ENCODE measurements at regions not wholly inside any gene's neighbourhood (a gene's known extent, or its start where the extent isn't known, plus 50 kb on each side); places are given as distances from the start of the nearest gene placed in this dataset.

DNA sequence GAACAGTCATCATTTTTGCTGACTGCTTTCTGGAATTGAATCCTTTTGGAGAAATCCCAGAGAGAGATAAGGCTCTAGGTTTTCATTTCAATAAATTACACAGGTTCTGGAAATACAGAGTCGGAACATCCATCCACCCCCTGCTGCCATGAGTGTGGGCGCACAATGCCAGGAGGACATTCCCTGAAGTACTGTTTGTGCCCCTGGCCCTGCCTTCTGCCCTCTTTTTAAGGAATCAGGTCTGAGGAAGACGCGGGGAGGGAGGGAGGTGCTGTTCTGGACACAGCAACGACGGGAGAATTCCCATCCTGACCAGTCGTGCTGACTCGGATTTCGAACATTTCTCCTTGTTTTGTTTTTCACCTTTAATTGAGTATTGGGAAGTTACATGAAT lies 69.0 kb downstream of the SEC61G start:
- DNase-seq (ENCODE audit: low read depth, low spot score) = no peak
- POLR2A ChIA-PET = no interaction called here
- WGBS (ENCODE audit: insufficient coverage, insufficient replicate concordance, low lambda C conversion rate, missing lambda C conversion rate) = 57% methylated on average over 9 of the region's 9 CpGs
- ATAC-seq = no peak
- Histone ChIP-seq H4K20me1 (ENCODE audit: control insufficient read depth, insufficient read depth) (no peaks in the 10 kb centered on the region), H3K79me2 (ENCODE audit: control insufficient read depth, insufficient read depth, low read length) (no peaks in the 10 kb centered on the region), H3K27me3 (replicated peaks in 1 of 2; ENCODE audit: control insufficient read depth in 2 of 2, insufficient read depth in 2 of 2, low read length in 1 of 2) (no peaks in the 10 kb centered on the region), H3K9me3 (replicated peaks; ENCODE audit: control insufficient read depth, insufficient read depth, low read length) (no peaks in the 10 kb centered on the region), H3K36me3 (ENCODE audit: control insufficient read depth in 2 of 2, insufficient read depth in 2 of 2, low read length in 1 of 2) (no peaks in the 10 kb centered on the region), H3K4me1 (ENCODE audit: control insufficient read depth, insufficient read depth, low read length) (no peaks in the 10 kb centered on the region), H2AFZ (ENCODE audit: control insufficient read depth, low read depth, low read length) (no peak overlapping the region), H3K27ac (ENCODE audit: control insufficient read depth, insufficient read depth) (no peak overlapping the region), H3K9ac (ENCODE audit: control insufficient read depth, insufficient read depth, low read length) (no peak overlapping the region), H3K4me3 (no peak overlapping the region), H3K4me2 (ENCODE audit: control insufficient read depth, insufficient read depth) (no peak overlapping the region)
- SMC1A ChIA-PET (ENCODE audit: uncharacterized antibody, unreplicated experiment) = interaction anchor here (0.9 kb wide), 1 partner anchor 12 kb away, joined by 3 read pairs; no protein-coding TSS in a partner anchor
- BruUV-seq (replicated peaks) = no TSS peak
- CTCF ChIA-PET = no interaction called here
- no peak for FAIRE-seq
- RAD21 ChIA-PET (ENCODE audit: unreplicated experiment) = no interaction called here
- in situ Hi-C loops (cut with MboI) (no loop called here), intact Hi-C loops (cut with micrococcal nuclease; ENCODE audit: unreplicated experiment) (no loop called here)
- TF ChIP-seq MEF2B (IDR thresholded peaks at IDR 0.05; ENCODE audit: partially characterized antibody, poor library complexity, severe bottlenecking) (no peak), IKZF1 (conservative IDR thresholded peaks at IDR 0.05) (no peak), BHLHE40 (IDR thresholded peaks at IDR 0.05; ENCODE audit: borderline replicate concordance in 1 of 2, low read depth in 2 of 2, low read length in 1 of 2) (no peak), CBX3 (IDR thresholded peaks at IDR 0.05; ENCODE audit: borderline replicate concordance, low read depth) (no peak), IRF5 (IDR thresholded peaks at IDR 0.05; ENCODE audit: borderline replicate concordance) (no peak), ELK1 (IDR thresholded peaks at IDR 0.05; ENCODE audit: low read depth, low read length) (no peak), BACH1 (IDR thresholded peaks at IDR 0.05; ENCODE audit: borderline replicate concordance) (no peak), USF1 (IDR thresholded peaks at IDR 0.05; ENCODE audit: borderline replicate concordance, extremely low read length, insufficient read depth, low read depth, low read length) (no peak), CREM (IDR thresholded peaks at IDR 0.05; ENCODE audit: low read depth) (no peak), MYB (IDR thresholded peaks at IDR 0.05; ENCODE audit: borderline replicate concordance, low read depth, low read length) (no peak), SIX5 (IDR thresholded peaks at IDR 0.05; ENCODE audit: low read depth, low read length, severe bottlenecking) (no peak), FOS (IDR thresholded peaks at IDR 0.05; ENCODE audit: borderline replicate concordance, extremely low read depth, insufficient read length) (no peak), NRF1 (conservative IDR thresholded peaks at IDR 0.05; ENCODE audit: low read depth, low read length) (no peak), TCF7 (IDR thresholded peaks at IDR 0.05; ENCODE audit: borderline replicate concordance) (no peak), NFXL1 (IDR thresholded peaks at IDR 0.05; ENCODE audit: borderline replicate concordance) (no peak), E2F4 (IDR thresholded peaks at IDR 0.05; ENCODE audit: low read depth, low read length) (no peak), TBL1XR1 (IDR thresholded peaks at IDR 0.05; ENCODE audit: low read depth, low read length) (no peak), MTA3 (IDR thresholded peaks at IDR 0.05; ENCODE audit: borderline replicate concordance, low read length) (no peak)

Data from GM12878 (cell line).